NCI-H510A (cell line): ENCODE measurements at regions not wholly inside any gene's neighbourhood (a gene's known extent, or its start where the extent isn't known, plus 50 kb on each side); places are given as distances from the start of the nearest gene placed in this dataset.

ENCODE experiments used
- DNase-seq: peaks from one replicate; lab custom pipeline; 2025; lab: John Stamatoyannopoulos, UW

- no peak for DNase-seq
Observed at GRCh38 chr5:91699429-91699828, 316.3 kb upstream of the ARRDC3 start.

GRCh38 chr5:91691592-91691991 is 308.5 kb upstream of the ARRDC3 start:
- no peak for DNase-seq

GRCh38 chr5:91690921-91691320 is 307.8 kb upstream of the ARRDC3 start:
- DNase-seq = no peak

- DNase-seq = no peak
Observed at GRCh38 chr5:91687430-91687829, 304.3 kb upstream of the ARRDC3 start.

GRCh38 chr5:91684625-91685024 is 301.5 kb upstream of the ARRDC3 start:
- no peak for DNase-seq

GRCh38 chr5:91670563-91670962 is 287.4 kb upstream of the ARRDC3 start:
- DNase-seq = no peak

- no peak for DNase-seq
Observed at GRCh38 chr5:91670122-91670521, 287.0 kb upstream of the ARRDC3 start.

- no peak for DNase-seq
Observed at GRCh38 chr5:91668261-91668660, 285.1 kb upstream of the ARRDC3 start.

GRCh38 chr5:91652678-91653077 is 269.6 kb upstream of the ARRDC3 start:
- DNase-seq = no peak

GRCh38 chr5:91651704-91652103 is 268.6 kb upstream of the ARRDC3 start:
- DNase-seq = no peak

- no peak for DNase-seq
Observed at GRCh38 chr5:91645347-91645746, 262.2 kb upstream of the ARRDC3 start.

- no peak for DNase-seq
Observed at GRCh38 chr5:91643797-91644196, 260.7 kb upstream of the ARRDC3 start.

- DNase-seq = no peak
Observed at GRCh38 chr5:91642581-91642980, 259.5 kb upstream of the ARRDC3 start.

GRCh38 chr5:91641730-91642350 is 258.7 kb upstream of the ARRDC3 start:
- DNase-seq = no peak

GRCh38 chr5:91639744-91640143 is 256.6 kb upstream of the ARRDC3 start:
- no peak for DNase-seq

GRCh38 chr5:91638010-91638409 is 254.9 kb upstream of the ARRDC3 start:
- no peak for DNase-seq

GRCh38 chr5:91635950-91636734 is 253.0 kb upstream of the ARRDC3 start:
- no peak for DNase-seq

- DNase-seq = peak; percentile 6
Observed at GRCh38 chr5:91632871-91633270, 249.8 kb upstream of the ARRDC3 start.

GRCh38 chr5:91611746-91612145 is 228.6 kb upstream of the ARRDC3 start:
- DNase-seq = no peak

GRCh38 chr5:91607675-91608074 is 224.6 kb upstream of the ARRDC3 start:
- no peak for DNase-seq

GRCh38 chr5:91599863-91600262 is 216.7 kb upstream of the ARRDC3 start:
- no peak for DNase-seq

- DNase-seq = no peak
Observed at GRCh38 chr5:91598216-91598615, 215.1 kb upstream of the ARRDC3 start.

- no peak for DNase-seq
Observed at GRCh38 chr5:91595424-91595823, 212.3 kb upstream of the ARRDC3 start.

- no peak for DNase-seq
Observed at GRCh38 chr5:91591076-91591475, 208.0 kb upstream of the ARRDC3 start.
